ENCODE measurements at regions not wholly inside any gene's neighbourhood (a gene's known extent, or its start where the extent isn't known, plus 50 kb on each side); places are given as distances from the start of the nearest gene placed in this dataset.

- H3K4me3 Mint-ChIP-seq: peak overlapping the region in 2 of 4 donors; percentile 30 to 72
- H3K4me1 Mint-ChIP-seq: peaks cover 28 to 45% (median 41%) of the 10 kb centered on the region in 3 donors
- H3K27ac Mint-ChIP-seq: peak overlapping the region in 2 of 3 donors; percentile 16 to 62
- H3K27me3 Mint-ChIP-seq: no peaks in the 10 kb centered on the region
- H3K36me3 Mint-ChIP-seq: peaks cover 3% of the 10 kb centered on the region
- H3K9me3 Mint-ChIP-seq: peaks cover 0 to 1% (median 0%) of the 10 kb centered on the region in 3 donors
These were observed 215.6 kb upstream of the ATP2B1 start for GRCh38 chr12:89924191-89924590.

GRCh38 chr12:89923091-89923490 is 214.5 kb upstream of the ATP2B1 start:
- Mint-ChIP-seq H3K36me3 (peaks cover 4% of the 10 kb centered on the region), H3K27ac (peak overlapping the region in 1 of 3 donors; percentile 14), H3K4me1 (peaks cover 30 to 45% (median 42%) of the 10 kb centered on the region in 3 donors), H3K9me3 (peaks cover 0 to 1% (median 0%) of the 10 kb centered on the region in 3 donors), H3K27me3 (no peaks in the 10 kb centered on the region), H3K4me3 (no peak overlapping the region)

- H3K9me3 Mint-ChIP-seq: peaks cover 0 to 1% (median 0%) of the 10 kb centered on the region in 3 donors
- H3K4me3 Mint-ChIP-seq: peak overlapping the region in 1 of 4 donors; percentile 65
- no peak overlapping the region for H3K27ac Mint-ChIP-seq
- H3K4me1 Mint-ChIP-seq: peaks cover 32 to 43% (median 37%) of the 10 kb centered on the region in 3 donors
- peaks cover 4% of the 10 kb centered on the region for H3K36me3 Mint-ChIP-seq
- no peaks in the 10 kb centered on the region for H3K27me3 Mint-ChIP-seq
These were observed 212.2 kb upstream of the ATP2B1 start for GRCh38 chr12:89920866-89921265.

- Mint-ChIP-seq H3K4me1 (peaks cover 28 to 34% (median 30%) of the 10 kb centered on the region in 3 donors), H3K9me3 (peaks cover 0 to 1% (median 0%) of the 10 kb centered on the region in 3 donors), H3K27me3 (no peaks in the 10 kb centered on the region), H3K36me3 (peaks cover 4% of the 10 kb centered on the region), H3K4me3 (peak overlapping the region in 1 of 4 donors; percentile 75), H3K27ac (peak overlapping the region in 1 of 3 donors; percentile 4)
These were observed 210.7 kb upstream of the ATP2B1 start for GRCh38 chr12:89919241-89919906.

- Mint-ChIP-seq H3K36me3 (peaks cover 1% of the 10 kb centered on the region), H3K9me3 (peaks cover 0 to 1% (median 0%) of the 10 kb centered on the region in 3 donors), H3K27me3 (no peaks in the 10 kb centered on the region), H3K4me1 (peaks cover 24 to 28% (median 25%) of the 10 kb centered on the region in 3 donors), H3K27ac (peak overlapping the region in 2 of 3 donors; percentile 1 to 72), H3K4me3 (peak overlapping the region in 1 of 4 donors; percentile 75)
These were observed 209.7 kb upstream of the ATP2B1 start for GRCh38 chr12:89918172-89918846.

GRCh38 chr12:89909753-89910152 is 201.1 kb upstream of the ATP2B1 start:
- Mint-ChIP-seq H3K27me3 (no peaks in the 10 kb centered on the region), H3K27ac (no peak overlapping the region), H3K9me3 (peaks cover 0 to 17% (median 2%) of the 10 kb centered on the region in 3 donors), H3K4me1 (peaks cover 1 to 8% (median 6%) of the 10 kb centered on the region in 3 donors), H3K36me3 (peaks cover 1% of the 10 kb centered on the region), H3K4me3 (peak overlapping the region in 1 of 4 donors; percentile 26)

- H3K27me3 Mint-ChIP-seq: no peaks in the 10 kb centered on the region
- H3K4me3 Mint-ChIP-seq: no peak overlapping the region
- peaks cover 0 to 14% (median 2%) of the 10 kb centered on the region in 3 donors for H3K9me3 Mint-ChIP-seq
- no peak overlapping the region for H3K27ac Mint-ChIP-seq
- peaks cover 1% of the 10 kb centered on the region for H3K36me3 Mint-ChIP-seq
- peaks cover 1 to 8% (median 6%) of the 10 kb centered on the region in 3 donors for H3K4me1 Mint-ChIP-seq
These were observed 199.0 kb upstream of the ATP2B1 start for GRCh38 chr12:89907659-89908058.

GRCh38 chr12:89906824-89907223 is 198.2 kb upstream of the ATP2B1 start:
- Mint-ChIP-seq H3K36me3 (peaks cover 1% of the 10 kb centered on the region), H3K27ac (no peak overlapping the region), H3K4me1 (peaks cover 7 to 12% (median 10%) of the 10 kb centered on the region in 3 donors), H3K4me3 (no peak overlapping the region), H3K27me3 (no peaks in the 10 kb centered on the region), H3K9me3 (peaks cover 0 to 11% (median 2%) of the 10 kb centered on the region in 3 donors)

- Mint-ChIP-seq H3K4me3 (no peak overlapping the region), H3K27me3 (no peaks in the 10 kb centered on the region), H3K9me3 (peaks cover 0 to 8% (median 2%) of the 10 kb centered on the region in 3 donors), H3K36me3 (no peaks in the 10 kb centered on the region), H3K27ac (no peak overlapping the region), H3K4me1 (peaks cover 8 to 13% (median 10%) of the 10 kb centered on the region in 3 donors)
These were observed 197.5 kb upstream of the ATP2B1 start for GRCh38 chr12:89906178-89906577.

GRCh38 chr12:89901906-89902642 is 193.4 kb upstream of the ATP2B1 start:
- Mint-ChIP-seq H3K36me3 (no peaks in the 10 kb centered on the region), H3K4me3 (no peak overlapping the region), H3K4me1 (peaks cover 4 to 13% (median 11%) of the 10 kb centered on the region in 3 donors), H3K27me3 (no peaks in the 10 kb centered on the region), H3K9me3 (no peaks in the 10 kb centered on the region), H3K27ac (no peak overlapping the region)

GRCh38 chr12:89901319-89901718 is 192.7 kb upstream of the ATP2B1 start:
- peaks cover 4 to 13% (median 13%) of the 10 kb centered on the region in 3 donors for H3K4me1 Mint-ChIP-seq
- H3K4me3 Mint-ChIP-seq: peak overlapping the region in 1 of 4 donors; percentile 30
- H3K27ac Mint-ChIP-seq: no peak overlapping the region
- H3K9me3 Mint-ChIP-seq: no peaks in the 10 kb centered on the region
- no peaks in the 10 kb centered on the region for H3K27me3 Mint-ChIP-seq
- no peaks in the 10 kb centered on the region for H3K36me3 Mint-ChIP-seq

GRCh38 chr12:89899651-89900050 is 191.0 kb upstream of the ATP2B1 start:
- Mint-ChIP-seq H3K27ac (peak overlapping the region in 1 of 3 donors; percentile 21), H3K4me3 (no peak overlapping the region), H3K4me1 (peaks cover 5 to 15% (median 14%) of the 10 kb centered on the region in 3 donors), H3K36me3 (no peaks in the 10 kb centered on the region), H3K27me3 (no peaks in the 10 kb centered on the region), H3K9me3 (no peaks in the 10 kb centered on the region)

- no peaks in the 10 kb centered on the region for H3K27me3 Mint-ChIP-seq
- peaks cover 8 to 24% (median 16%) of the 10 kb centered on the region in 3 donors for H3K4me1 Mint-ChIP-seq
- H3K4me3 Mint-ChIP-seq: no peak overlapping the region
- H3K27ac Mint-ChIP-seq: no peak overlapping the region
- no peaks in the 10 kb centered on the region for H3K9me3 Mint-ChIP-seq
- H3K36me3 Mint-ChIP-seq: peaks cover 7% of the 10 kb centered on the region
These were observed 187.0 kb upstream of the ATP2B1 start for GRCh38 chr12:89895591-89895990.

GRCh38 chr12:89895101-89895500 is 186.5 kb upstream of the ATP2B1 start:
- H3K27me3 Mint-ChIP-seq: no peaks in the 10 kb centered on the region
- H3K4me1 Mint-ChIP-seq: peaks cover 12 to 26% (median 18%) of the 10 kb centered on the region in 3 donors
- peaks cover 8% of the 10 kb centered on the region for H3K36me3 Mint-ChIP-seq
- H3K27ac Mint-ChIP-seq: no peak overlapping the region
- H3K4me3 Mint-ChIP-seq: no peak overlapping the region
- H3K9me3 Mint-ChIP-seq: no peaks in the 10 kb centered on the region

Data from IgD-negative memory B cell (primary cell).